GM12873 (cell line): ENCODE measurements at regions not wholly inside any gene's neighbourhood (a gene's known extent, or its start where the extent isn't known, plus 50 kb on each side); places are given as distances from the start of the nearest gene placed in this dataset.

Experiments used
- CTCF ChIP-seq: IDR thresholded peaks from 2 replicates; pipeline ENCODE4 v1.5.1; 2012; ENCODE audit warnings: low read depth, mild to moderate bottlenecking, moderate library complexity, low read length, control low read depth; ENCODE audit not compliant: insufficient read depth; ENCODE audit errors: missing control alignments

DNA sequence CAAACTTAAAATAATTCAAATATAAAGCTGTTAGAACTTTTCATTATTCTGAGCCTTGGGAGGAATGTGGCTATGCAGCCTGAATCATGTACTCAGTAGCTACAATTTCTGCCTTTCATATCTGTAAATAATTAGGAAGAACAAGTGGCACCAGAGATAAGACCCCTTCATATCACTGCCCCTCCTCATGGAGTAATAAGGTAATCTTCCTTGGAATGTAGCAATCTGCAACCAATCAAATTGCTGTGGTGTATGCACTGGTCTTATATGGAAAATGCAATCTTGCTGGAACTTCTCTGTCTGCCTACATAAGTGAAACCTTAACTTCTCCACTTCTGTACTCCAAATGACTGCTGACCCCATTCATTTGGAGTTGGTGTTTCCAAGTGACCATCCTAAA lies 104.4 kb upstream of the VANGL1 start:
- TF ChIP-seq CTCF, result no peak

GRCh38 chr1:115536279-115536816 lies 105.4 kb upstream of the VANGL1 start:
- no peak for TF ChIP-seq CTCF

- TF ChIP-seq CTCF, result no peak
Measured at GRCh38 chr1:115534106-115534505, 107.7 kb upstream of the VANGL1 start.

DNA sequence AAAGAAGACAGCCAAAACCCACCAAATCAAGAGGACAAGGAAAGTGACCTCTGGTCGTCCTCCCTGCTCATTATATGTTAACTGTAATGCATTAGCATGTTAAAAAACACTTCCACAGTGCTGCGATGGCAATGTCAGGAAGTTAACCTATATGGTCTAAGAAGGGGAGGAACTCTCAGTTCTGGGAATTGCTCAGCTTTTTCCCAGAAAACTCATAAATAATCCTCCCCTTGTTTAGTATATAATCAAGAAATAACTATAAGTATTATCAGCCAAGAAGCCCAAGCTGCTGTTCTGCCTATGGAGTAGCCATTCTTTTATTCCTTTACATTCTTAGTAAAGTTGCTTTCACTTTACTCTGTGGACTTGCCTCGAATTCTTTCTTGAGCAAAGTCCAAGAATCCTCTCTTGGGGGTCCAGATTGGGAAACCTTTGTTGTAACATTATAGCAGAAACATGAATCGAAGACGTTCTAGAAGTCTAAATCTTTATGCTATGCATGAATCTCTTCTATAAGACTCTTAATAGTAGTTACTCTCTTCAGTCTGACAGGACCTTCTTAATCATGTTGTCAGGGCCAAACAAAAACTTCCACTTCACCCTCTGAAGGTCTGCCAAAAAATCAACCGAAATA lies 110.0 kb upstream of the VANGL1 start:
- TF ChIP-seq CTCF, result no peak

DNA sequence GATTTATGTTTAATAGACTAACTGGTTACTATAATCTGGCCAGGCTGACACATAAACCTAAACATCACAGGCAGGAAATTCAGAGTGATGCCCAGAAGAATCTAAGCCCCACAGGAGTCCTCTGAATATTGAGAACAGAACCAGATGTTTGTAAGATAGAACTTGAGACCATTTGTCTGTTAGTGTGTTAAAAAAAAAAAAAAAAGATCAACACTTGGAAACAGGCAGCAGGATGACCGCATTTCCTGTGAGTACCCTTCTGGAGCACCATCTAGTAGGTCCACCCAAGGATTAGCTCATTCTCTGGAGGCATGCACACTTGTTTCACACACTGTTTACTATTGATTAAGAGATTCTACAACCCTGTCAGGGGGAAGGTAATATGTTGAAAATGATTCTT lies 111.4 kb upstream of the VANGL1 start:
- TF ChIP-seq CTCF, result no peak

GRCh38 chr1:115529216-115529897 lies 112.4 kb upstream of the VANGL1 start:
- TF ChIP-seq CTCF, result no peak

- TF ChIP-seq CTCF, result no peak
Measured at GRCh38 chr1:115527746-115528145, 114.0 kb upstream of the VANGL1 start.
